Amygdala (tissue), 56 donors: ENCODE measurements at regions not wholly inside any gene's neighbourhood (a gene's known extent, or its start where the extent isn't known, plus 50 kb on each side); places are given as distances from the start of the nearest gene placed in this dataset.
"Not testable (repeated sequence)": the region's sequence is repeated elsewhere in the genome, so short reads cannot be mapped to it uniquely, and the experiment has no call there.

ENCODE experiments used
- DNase-seq, 56 donors: peaks; one replicate each; lab custom pipeline; 2025; lab: John Stamatoyannopoulos, UW

GRCh38 chr3:112738366-112738765, 97.4 kb upstream of the CCDC80 start:
- no peak for DNase-seq

GRCh38 chr3:112736805-112737566, 96.0 kb upstream of the CCDC80 start:
- no peak for DNase-seq

GRCh38 chr3:112736386-112736785, 95.4 kb upstream of the CCDC80 start:
- no peak for DNase-seq

GRCh38 chr3:112735926-112736325, 95.0 kb upstream of the CCDC80 start:
- DNase-seq, result no peak

GRCh38 chr3:112734736-112735350, 93.9 kb upstream of the CCDC80 start:
- DNase-seq, result peak in 27 of 56 donors; percentile 0 to 49 (median 4)

- no peak for DNase-seq
Observed at GRCh38 chr3:112734171-112734570, 93.2 kb upstream of the CCDC80 start.

GRCh38 chr3:112730210-112730609, 89.3 kb upstream of the CCDC80 start:
- no peak for DNase-seq

GRCh38 chr3:112721231-112721630, 80.3 kb upstream of the CCDC80 start:
- no peak for DNase-seq

- no peak for DNase-seq
Observed at GRCh38 chr3:112718967-112719366, 78.0 kb upstream of the CCDC80 start.

- no peak for DNase-seq
Observed at GRCh38 chr3:112718516-112718915, 77.6 kb upstream of the CCDC80 start.

GRCh38 chr3:112709911-112710310, 69.0 kb upstream of the CCDC80 start:
- DNase-seq, result no peak

GRCh38 chr3:112699436-112699978, 58.6 kb upstream of the CCDC80 start:
- DNase-seq, result no peak

GRCh38 chr3:112698442-112698841, 57.5 kb upstream of the CCDC80 start:
- not testable (repeated sequence) for DNase-seq

GRCh38 chr3:112696244-112696643, 55.3 kb upstream of the CCDC80 start:
- not testable (repeated sequence) for DNase-seq

GRCh38 chr3:112695377-112696108, 54.6 kb upstream of the CCDC80 start:
- DNase-seq, result not testable (repeated sequence)

GRCh38 chr3:112694906-112695305, 54.0 kb upstream of the CCDC80 start:
- DNase-seq, result not testable (repeated sequence)

GRCh38 chr3:112693186-112693585, 52.2 kb upstream of the CCDC80 start:
- DNase-seq, result no peak
